Epidermal melanocyte (primary cell): ENCODE measurements at regions not wholly inside any gene's neighbourhood (a gene's known extent, or its start where the extent isn't known, plus 50 kb on each side); places are given as distances from the start of the nearest gene placed in this dataset.
"Not testable (repeated sequence)": the region's sequence is repeated elsewhere in the genome, so short reads cannot be mapped to it uniquely, and the experiment has no call there.

Experiments used
- DNase-seq: peaks from one replicate; pipeline ENCODE4 v3.0.0; 2011; ENCODE audit warnings: low spot score; ENCODE audit not compliant: insufficient read length

GRCh38 chr1:157270705-157271274, 132.6 kb upstream of the ETV3 start:
- no peak for DNase-seq

- no peak for DNase-seq
Measured at GRCh38 chr1:157269656-157270375, 131.6 kb upstream of the ETV3 start.

GRCh38 chr1:157262891-157263290, 124.7 kb upstream of the ETV3 start:
- DNase-seq = no peak

- DNase-seq = no peak
Measured at GRCh38 chr1:157262422-157262821, 124.2 kb upstream of the ETV3 start.

- not testable (repeated sequence) for DNase-seq
Measured at GRCh38 chr1:157255891-157256290, 117.7 kb upstream of the ETV3 start.

- DNase-seq = not testable (repeated sequence)
Measured at GRCh38 chr1:157254183-157254582, 116.0 kb upstream of the ETV3 start.

GRCh38 chr1:157252473-157252872, 114.3 kb upstream of the ETV3 start:
- DNase-seq = no peak

GRCh38 chr1:157249739-157250138, 111.5 kb upstream of the ETV3 start:
- no peak for DNase-seq

GRCh38 chr1:157249326-157249725, 111.1 kb upstream of the ETV3 start:
- no peak for DNase-seq

- not testable (repeated sequence) for DNase-seq
Measured at GRCh38 chr1:157247764-157248049, 109.5 kb upstream of the ETV3 start.

GRCh38 chr1:157247005-157247763, 109.0 kb upstream of the ETV3 start:
- DNase-seq = no peak

GRCh38 chr1:157245823-157246222, 107.6 kb upstream of the ETV3 start:
- no peak for DNase-seq

GRCh38 chr1:157241185-157241538, 103.0 kb upstream of the ETV3 start:
- DNase-seq = no peak

GRCh38 chr1:157240495-157241184, 102.4 kb upstream of the ETV3 start:
- no peak for DNase-seq

- DNase-seq = no peak
Measured at GRCh38 chr1:157239936-157240335, 101.7 kb upstream of the ETV3 start.

GRCh38 chr1:157238585-157238984, 100.4 kb upstream of the ETV3 start:
- DNase-seq = no peak

- DNase-seq = no peak
Measured at GRCh38 chr1:157237981-157238380, 99.8 kb upstream of the ETV3 start.

GRCh38 chr1:157237522-157237921, 99.3 kb upstream of the ETV3 start:
- DNase-seq = no peak

GRCh38 chr1:157236072-157236471, 97.9 kb upstream of the ETV3 start:
- no peak for DNase-seq

GRCh38 chr1:157235307-157235706, 97.1 kb upstream of the ETV3 start:
- no peak for DNase-seq

GRCh38 chr1:157234705-157235273, 96.6 kb upstream of the ETV3 start:
- DNase-seq = no peak

GRCh38 chr1:157233131-157233530, 94.9 kb upstream of the ETV3 start:
- DNase-seq = no peak
